GM18907 (cell line): ENCODE measurements at regions not wholly inside any gene's neighbourhood (a gene's known extent, or its start where the extent isn't known, plus 50 kb on each side); places are given as distances from the start of the nearest gene placed in this dataset.

Experiments used
- ATAC-seq: cut with Tn5 transposase; IDR thresholded peaks from one replicate; pipeline ENCODE4 v1.9.1; 2021; ENCODE audit warnings: mild to moderate bottlenecking, moderate library complexity; ENCODE audit not compliant: unreplicated experiment

GRCh38 chr3:194801461-194802432 is 116.1 kb downstream of the FAM43A start:
- no peak for ATAC-seq

GRCh38 chr3:194804796-194805195 is 119.1 kb downstream of the FAM43A start:
- ATAC-seq: no peak

GRCh38 chr3:194805546-194805945 is 119.9 kb downstream of the FAM43A start:
- no peak for ATAC-seq

- no peak for ATAC-seq
Measured at GRCh38 chr3:194806991-194807630, 121.4 kb downstream of the FAM43A start.

GRCh38 chr3:194808640-194809097 is 123.0 kb downstream of the FAM43A start:
- no peak for ATAC-seq

GRCh38 chr3:194809382-194809781 is 123.7 kb downstream of the FAM43A start:
- ATAC-seq: no peak

GRCh38 chr3:194810076-194810475 is 124.4 kb downstream of the FAM43A start:
- ATAC-seq: no peak

- no peak for ATAC-seq
Measured at GRCh38 chr3:194811118-194811517, 125.4 kb downstream of the FAM43A start.

GRCh38 chr3:194812176-194812575 is 126.5 kb downstream of the FAM43A start:
- ATAC-seq: no peak

- no peak for ATAC-seq
Measured at GRCh38 chr3:194814878-194815357, 129.2 kb downstream of the FAM43A start.

GRCh38 chr3:194816748-194817591 is 131.3 kb downstream of the FAM43A start:
- ATAC-seq: no peak

- no peak for ATAC-seq
Measured at GRCh38 chr3:194817592-194817930, 131.9 kb downstream of the FAM43A start.

- no peak for ATAC-seq
Measured at GRCh38 chr3:194817936-194818335, 132.3 kb downstream of the FAM43A start.

GRCh38 chr3:194824100-194824499 is 138.4 kb downstream of the FAM43A start:
- no peak for ATAC-seq

GRCh38 chr3:194824701-194825111 is 139.0 kb downstream of the FAM43A start:
- no peak for ATAC-seq

- ATAC-seq: no peak
Measured at GRCh38 chr3:194826594-194826993, 140.9 kb downstream of the FAM43A start.

GRCh38 chr3:194827486-194827885 is 141.8 kb downstream of the FAM43A start:
- ATAC-seq: no peak

GRCh38 chr3:194828116-194828515 is 142.4 kb downstream of the FAM43A start:
- no peak for ATAC-seq

- ATAC-seq: no peak
Measured at GRCh38 chr3:194828926-194829325, 143.2 kb downstream of the FAM43A start.

- no peak for ATAC-seq
Measured at GRCh38 chr3:194830401-194830800, 144.7 kb downstream of the FAM43A start.

- no peak for ATAC-seq
Measured at GRCh38 chr3:194830978-194831377, 145.3 kb downstream of the FAM43A start.
